HepG2 (cell line): ENCODE measurements at regions not wholly inside any gene's neighbourhood (a gene's known extent, or its start where the extent isn't known, plus 50 kb on each side); places are given as distances from the start of the nearest gene placed in this dataset.

Experiments used
- ATAC-seq: fragments of 200-7000 bp; cut with Tn5 transposase; 3 replicates; pipeline ENCODE4 v1.9.1; 2020; ENCODE audit warnings: mild to moderate bottlenecking, moderate library complexity
- BruUV-seq: library from RNA; stranded (reverse); fragments of 400-500 nt; replicated peaks from 2 replicates; lab custom pipeline; 2021; lab: Mats Ljungman, UMichigan
- CTCF ChIA-PET: fragments of 300-600 bp; formaldehyde crosslinking; extraction: SDS; loops from one replicate; lab custom pipeline; 2021; ENCODE audit warnings: low total read pairs, inconsistent platforms, low intra/inter-chr PET ratio; lab: Yijun Ruan, JAX
- POLR2A ChIA-PET: fragments of 350-600 bp; sonication (Branson Sonifier 250); formaldehyde crosslinking; loops from one replicate; lab custom pipeline; 2020; ENCODE audit warnings: antibody characterized with exemption, inconsistent platforms; lab: Yijun Ruan, JAX
- DNase-seq: peaks from one replicate; pipeline ENCODE4 v3.0.0-alpha.2; 2015; ENCODE audit warnings: low spot score
- FAIRE-seq: peaks from 3 replicates; lab custom pipeline; 2011; peaks lifted over from hg19 to GRCh38; lab: Jason Lieb, UNC
- H2AFZ ChIP-seq: one replicate; pipeline ENCODE4 v1.6.1; 2011; ENCODE audit warnings: low read length, inconsistent platforms
- H3K27ac ChIP-seq: fragments of 300-600 bp; 3 replicates; pipeline ENCODE4 v1.8.0; 2011; ENCODE audit warnings: mixed run types, mild to moderate bottlenecking, mixed read lengths, low read length, inconsistent platforms; ENCODE audit not compliant: insufficient read depth; ENCODE audit errors: extremely low read length
- H3K27me3 ChIP-seq, 2 experiments: fragments of 200-600 bp in 1 of 2; 2 replicates in 1 of 2; 3 replicates in 1 of 2; pipeline versions ENCODE4 v1.6.0 to v1.8.0; 2011; ENCODE audit warnings: low read length in 2 of 2, mild to moderate bottlenecking in 2 of 2, moderate library complexity in 2 of 2, inconsistent platforms in 1 of 2; ENCODE audit not compliant: insufficient read depth in 2 of 2, control insufficient read depth in 1 of 2
- H3K36me3 ChIP-seq, 2 experiments: fragments of 200-600 bp in 1 of 2; replicated peaks in 1 of 2; 2 replicates in 1 of 2; 3 replicates in 1 of 2; pipeline versions ENCODE4 v1.5.1 to v1.8.0; 2011; ENCODE audit warnings: low read length in 2 of 2, inconsistent platforms in 1 of 2; ENCODE audit not compliant: insufficient read depth in 2 of 2, control insufficient read depth in 1 of 2
- H3K4me1 ChIP-seq: 2 replicates; pipeline ENCODE4 v1.5.1; 2012; ENCODE audit warnings: low read length, inconsistent platforms; ENCODE audit not compliant: insufficient read depth
- H3K4me2 ChIP-seq: 2 replicates; pipeline ENCODE4 v1.6.0; 2011; ENCODE audit warnings: low read depth, low read length, inconsistent platforms
- H3K4me3 ChIP-seq, 3 experiments: fragments of 200-600 bp in 1 of 3; sonication (generic), shearing (Covaris generic) in 1 of 3; replicated peaks in 1 of 3; 2 replicates each; pipeline ENCODE4 v1.5.1; 2011 to 2016; ENCODE audit warnings: low read length in 3 of 3, inconsistent platforms in 2 of 3, low read depth in 2 of 3, mild to moderate bottlenecking in 2 of 3, control low read depth in 1 of 3, mixed read lengths in 1 of 3; ENCODE audit not compliant: insufficient read depth in 1 of 3
- H3K79me2 ChIP-seq: one replicate; pipeline ENCODE4 v1.6.1; 2011; ENCODE audit warnings: low read length, inconsistent platforms; ENCODE audit not compliant: insufficient read depth
- H3K9ac ChIP-seq: 2 replicates; pipeline ENCODE4 v1.6.0; 2011; ENCODE audit warnings: mild to moderate bottlenecking, low read depth, low read length, inconsistent platforms; ENCODE audit not compliant: insufficient read depth
- H3K9me3 ChIP-seq: 2 replicates; pipeline ENCODE4 v1.5.1; 2012; ENCODE audit warnings: mild to moderate bottlenecking, low read length
- H4K20me1 ChIP-seq: 2 replicates; pipeline ENCODE4 v1.6.0; 2011; ENCODE audit warnings: inconsistent platforms, mild to moderate bottlenecking, low read length, moderate library complexity; ENCODE audit not compliant: insufficient read depth
- DPF2 ChIP-seq: sonication (generic); formaldehyde crosslinking; IDR thresholded peaks from 2 replicates; pipeline ENCODE4 v1.4.0; 2020; ENCODE audit warnings: mild to moderate bottlenecking, low read depth, missing genetic modification reagents, borderline replicate concordance
- ISL2 ChIP-seq: sonication (generic); formaldehyde crosslinking; IDR thresholded peaks from 2 replicates; pipeline ENCODE4 v1.5.0; 2020; ENCODE audit warnings: missing genetic modification reagents
- NR2F6 ChIP-seq, 2 experiments: IDR thresholded peaks; 2 replicates each; pipeline ENCODE4 v1.6.1; 2016; ENCODE audit warnings: antibody characterized with exemption in 1 of 2, mild to moderate bottlenecking in 1 of 2
- RARG ChIP-seq: sonication (generic); formaldehyde crosslinking; IDR thresholded peaks from 2 replicates; pipeline ENCODE4 v1.4.0; 2020; ENCODE audit warnings: low read depth, mild to moderate bottlenecking, missing genetic modification reagents
- ZNF18 ChIP-seq: sonication (generic); formaldehyde crosslinking; IDR thresholded peaks from 2 replicates; pipeline ENCODE4 v1.8.0; 2022; ENCODE audit warnings: mild to moderate bottlenecking, missing genetic modification reagents; ENCODE audit not compliant: insufficient replicate concordance
- ZNF33A ChIP-seq: sonication (generic); formaldehyde crosslinking; IDR thresholded peaks from 2 replicates; pipeline ENCODE4 v1.5.1; 2020; ENCODE audit warnings: missing genetic modification reagents, mild to moderate bottlenecking, moderate library complexity, borderline replicate concordance
- ZNF7 ChIP-seq: IDR thresholded peaks from 2 replicates; pipeline ENCODE4 v1.6.1; 2016; ENCODE audit warnings: missing biosample characterization, missing genetic modification reagents
- WGBS: methylation state at CpG from one replicate; pipeline ENCODE4 v1.1.6; 2017; ENCODE audit warnings: low lambda C conversion rate; 5-methylcytosine and 5-hydroxymethylcytosine counted together
- in situ Hi-C: cut with HindIII; loops from 2 replicates; pipeline ENCODE4 v1.10.0; 2017; ENCODE audit warnings: low pct_unique_long_range_greater_than_20kb; ENCODE audit not compliant: extremely low pct_ligation_motif_present
- intact Hi-C: fragments of 100-400 bp; cut with micrococcal nuclease; formaldehyde crosslinking; loops from one replicate; pipeline ENCODE4 v1.10.0; 2022; ENCODE audit not compliant: unreplicated experiment
- TF ChIP-seq, protein P1 (sequence below): sonication (generic); formaldehyde crosslinking; IDR thresholded peaks from 2 replicates; pipeline ENCODE4 v1.5.0; 2020; ENCODE audit warnings: mild to moderate bottlenecking, missing genetic modification reagents, borderline replicate concordance

- no peaks in the 10 kb centered on the region for H3K36me3 ChIP-seq
- H3K9me3 ChIP-seq, result no peaks in the 10 kb centered on the region
- TF ChIP-seq ZNF7 (CRISPR knock-in tag), result no peak
- DNase-seq (no peak), FAIRE-seq (no peak), ATAC-seq (no peak)
- in situ Hi-C loops, result no loop called here
- ChIA-PET CTCF (no interaction called here), POLR2A (no interaction called here)
- H3K4me1 ChIP-seq, result no peaks in the 10 kb centered on the region
- no peak overlapping the region for H3K27ac ChIP-seq
- no peak overlapping the region for H3K4me3 ChIP-seq
- no peaks in the 10 kb centered on the region for H3K27me3 ChIP-seq
- intact Hi-C loops, result no loop called here
- no peak overlapping the region for H3K9ac ChIP-seq
- no peak overlapping the region for H3K4me2 ChIP-seq
- H4K20me1 ChIP-seq, result no peaks in the 10 kb centered on the region
- H3K79me2 ChIP-seq, result no peaks in the 10 kb centered on the region
- no TSS peak for BruUV-seq
- H2AFZ ChIP-seq, result no peak overlapping the region
These were observed 120.1 kb downstream of the RPL22L1 start for GRCh38 chr3:170749765-170750477.

DNA sequence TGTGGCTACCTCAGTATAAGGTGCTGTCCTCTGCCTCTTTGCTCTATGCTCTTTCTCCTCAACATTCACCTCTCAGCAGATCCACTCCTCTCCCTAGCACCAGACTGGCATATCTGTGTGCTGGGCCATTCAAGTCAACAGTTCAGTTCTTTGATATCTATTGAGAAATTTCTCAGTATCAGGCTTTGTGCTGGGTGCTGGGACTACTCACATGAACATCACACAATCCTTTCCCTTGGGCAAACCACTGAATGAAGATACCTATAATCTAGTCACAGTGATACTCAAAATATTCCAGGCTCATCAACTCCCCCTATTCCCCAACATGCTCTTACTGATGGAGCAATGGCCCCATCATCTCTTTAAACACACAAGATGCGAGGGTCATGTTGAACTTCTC, 120.8 kb downstream of the RPL22L1 start:
- H3K4me2 ChIP-seq, result no peak overlapping the region
- no peak overlapping the region for H3K9ac ChIP-seq
- H3K27me3 ChIP-seq, result no peaks in the 10 kb centered on the region
- no peaks in the 10 kb centered on the region for H4K20me1 ChIP-seq
- ChIA-PET CTCF (no interaction called here), POLR2A (no interaction called here)
- no peaks in the 10 kb centered on the region for H3K4me1 ChIP-seq
- FAIRE-seq, result no peak
- H3K36me3 ChIP-seq, result no peaks in the 10 kb centered on the region
- intact Hi-C loops, result no loop called here
- H3K9me3 ChIP-seq, result no peaks in the 10 kb centered on the region
- 4% methylated on average over 1 of the region's 1 CpG for WGBS
- in situ Hi-C loops, result no loop called here
- H2AFZ ChIP-seq, result no peak overlapping the region
- H3K4me3 ChIP-seq, result no peak overlapping the region
- no peak for ATAC-seq
- H3K79me2 ChIP-seq, result no peaks in the 10 kb centered on the region
- H3K27ac ChIP-seq, result no peak overlapping the region
- DNase-seq, result no peak
- no TSS peak for BruUV-seq
- TF ChIP-seq DPF2 (CRISPR knock-in tag) (no peak), RARG (CRISPR knock-in tag) (no peak), ZNF33A (CRISPR knock-in tag) (no peak), NR2F6 (IDR thresholded peaks at IDR 0.05) (no peak), NR2F6 (CRISPR knock-in tag; IDR thresholded peaks at IDR 0.05) (no peak), ZNF18 (CRISPR knock-in tag) (no peak), ISL2 (CRISPR knock-in tag) (no peak)
- TF ChIP-seq, protein P1, sequence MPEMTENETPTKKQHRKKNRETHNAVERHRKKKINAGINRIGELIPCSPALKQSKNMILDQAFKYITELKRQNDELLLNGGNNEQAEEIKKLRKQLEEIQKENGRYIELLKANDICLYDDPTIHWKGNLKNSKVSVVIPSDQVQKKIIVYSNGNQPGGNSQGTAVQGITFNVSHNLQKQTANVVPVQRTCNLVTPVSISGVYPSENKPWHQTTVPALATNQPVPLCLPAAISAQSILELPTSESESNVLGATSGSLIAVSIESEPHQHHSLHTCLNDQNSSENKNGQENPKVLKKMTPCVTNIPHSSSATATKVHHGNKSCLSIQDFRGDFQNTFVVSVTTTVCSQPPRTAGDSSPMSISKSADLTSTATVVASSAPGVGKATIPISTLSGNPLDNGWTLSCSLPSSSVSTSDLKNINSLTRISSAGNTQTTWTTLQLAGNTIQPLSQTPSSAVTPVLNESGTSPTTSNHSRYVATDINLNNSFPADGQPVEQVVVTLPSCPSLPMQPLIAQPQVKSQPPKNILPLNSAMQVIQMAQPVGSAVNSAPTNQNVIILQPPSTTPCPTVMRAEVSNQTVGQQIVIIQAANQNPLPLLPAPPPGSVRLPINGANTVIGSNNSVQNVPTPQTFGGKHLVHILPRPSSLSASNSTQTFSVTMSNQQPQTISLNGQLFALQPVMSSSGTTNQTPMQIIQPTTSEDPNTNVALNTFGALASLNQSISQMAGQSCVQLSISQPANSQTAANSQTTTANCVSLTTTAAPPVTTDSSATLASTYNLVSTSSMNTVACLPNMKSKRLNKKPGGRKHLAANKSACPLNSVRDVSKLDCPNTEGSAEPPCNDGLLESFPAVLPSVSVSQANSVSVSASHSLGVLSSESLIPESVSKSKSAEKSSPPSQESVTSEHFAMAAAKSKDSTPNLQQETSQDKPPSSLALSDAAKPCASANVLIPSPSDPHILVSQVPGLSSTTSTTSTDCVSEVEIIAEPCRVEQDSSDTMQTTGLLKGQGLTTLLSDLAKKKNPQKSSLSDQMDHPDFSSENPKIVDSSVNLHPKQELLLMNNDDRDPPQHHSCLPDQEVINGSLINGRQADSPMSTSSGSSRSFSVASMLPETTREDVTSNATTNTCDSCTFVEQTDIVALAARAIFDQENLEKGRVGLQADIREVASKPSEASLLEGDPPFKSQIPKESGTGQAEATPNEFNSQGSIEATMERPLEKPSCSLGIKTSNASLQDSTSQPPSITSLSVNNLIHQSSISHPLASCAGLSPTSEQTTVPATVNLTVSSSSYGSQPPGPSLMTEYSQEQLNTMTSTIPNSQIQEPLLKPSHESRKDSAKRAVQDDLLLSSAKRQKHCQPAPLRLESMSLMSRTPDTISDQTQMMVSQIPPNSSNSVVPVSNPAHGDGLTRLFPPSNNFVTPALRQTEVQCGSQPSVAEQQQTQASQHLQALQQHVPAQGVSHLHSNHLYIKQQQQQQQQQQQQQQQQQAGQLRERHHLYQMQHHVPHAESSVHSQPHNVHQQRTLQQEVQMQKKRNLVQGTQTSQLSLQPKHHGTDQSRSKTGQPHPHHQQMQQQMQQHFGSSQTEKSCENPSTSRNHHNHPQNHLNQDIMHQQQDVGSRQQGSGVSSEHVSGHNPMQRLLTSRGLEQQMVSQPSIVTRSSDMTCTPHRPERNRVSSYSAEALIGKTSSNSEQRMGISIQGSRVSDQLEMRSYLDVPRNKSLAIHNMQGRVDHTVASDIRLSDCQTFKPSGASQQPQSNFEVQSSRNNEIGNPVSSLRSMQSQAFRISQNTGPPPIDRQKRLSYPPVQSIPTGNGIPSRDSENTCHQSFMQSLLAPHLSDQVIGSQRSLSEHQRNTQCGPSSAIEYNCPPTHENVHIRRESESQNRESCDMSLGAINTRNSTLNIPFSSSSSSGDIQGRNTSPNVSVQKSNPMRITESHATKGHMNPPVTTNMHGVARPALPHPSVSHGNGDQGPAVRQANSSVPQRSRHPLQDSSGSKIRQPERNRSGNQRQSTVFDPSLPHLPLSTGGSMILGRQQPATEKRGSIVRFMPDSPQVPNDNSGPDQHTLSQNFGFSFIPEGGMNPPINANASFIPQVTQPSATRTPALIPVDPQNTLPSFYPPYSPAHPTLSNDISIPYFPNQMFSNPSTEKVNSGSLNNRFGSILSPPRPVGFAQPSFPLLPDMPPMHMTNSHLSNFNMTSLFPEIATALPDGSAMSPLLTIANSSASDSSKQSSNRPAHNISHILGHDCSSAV (CRISPR knock-in tag), result no peak
